ENCODE measurements at regions not wholly inside any gene's neighbourhood (a gene's known extent, or its start where the extent isn't known, plus 50 kb on each side); places are given as distances from the start of the nearest gene placed in this dataset.

DNA sequence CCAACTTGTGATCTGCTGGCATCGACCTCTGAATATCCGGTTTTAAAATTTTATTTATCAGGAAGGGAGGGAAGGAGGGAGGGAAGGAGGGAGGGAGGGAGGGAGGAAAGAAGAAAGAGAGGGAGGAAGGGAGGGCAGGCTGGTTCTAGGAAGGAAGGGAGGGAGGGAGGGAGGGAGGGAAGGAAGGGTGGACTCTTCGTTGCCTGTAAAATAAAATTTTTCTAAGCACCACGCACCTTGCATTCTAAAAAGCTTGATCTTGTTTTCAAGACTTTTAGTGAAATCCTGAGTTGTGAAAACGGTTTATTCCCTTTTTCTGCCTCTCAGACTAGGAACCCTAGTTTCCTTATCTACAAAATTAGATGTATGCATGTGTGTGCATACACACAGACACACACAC lies 101.7 kb upstream of the RAP2B start:
- no peaks in the 10 kb centered on the region for H3K79me2 ChIP-seq (ENCODE audit: insufficient read depth, low read depth, low read length)
- H3K9me2 ChIP-seq (ENCODE audit: insufficient read depth, low read length): no peaks in the 10 kb centered on the region
- H4K20me1 ChIP-seq (ENCODE audit: insufficient read depth, low read length): no peaks in the 10 kb centered on the region
- ChIA-PET POLR2A (interaction anchor here (1.6 kb wide), 2 partner anchors 21 to 101 kb away, joined by 4 to 5 read pairs; no protein-coding TSS in a partner anchor), CTCF (ENCODE audit: unreplicated experiment) (no interaction called here)
- no TSS peak for BruUV-seq (replicated peaks)
- no peaks in the 10 kb centered on the region for H3K9me3 ChIP-seq (ENCODE audit: low read length)
- TF ChIP-seq, protein P1, sequence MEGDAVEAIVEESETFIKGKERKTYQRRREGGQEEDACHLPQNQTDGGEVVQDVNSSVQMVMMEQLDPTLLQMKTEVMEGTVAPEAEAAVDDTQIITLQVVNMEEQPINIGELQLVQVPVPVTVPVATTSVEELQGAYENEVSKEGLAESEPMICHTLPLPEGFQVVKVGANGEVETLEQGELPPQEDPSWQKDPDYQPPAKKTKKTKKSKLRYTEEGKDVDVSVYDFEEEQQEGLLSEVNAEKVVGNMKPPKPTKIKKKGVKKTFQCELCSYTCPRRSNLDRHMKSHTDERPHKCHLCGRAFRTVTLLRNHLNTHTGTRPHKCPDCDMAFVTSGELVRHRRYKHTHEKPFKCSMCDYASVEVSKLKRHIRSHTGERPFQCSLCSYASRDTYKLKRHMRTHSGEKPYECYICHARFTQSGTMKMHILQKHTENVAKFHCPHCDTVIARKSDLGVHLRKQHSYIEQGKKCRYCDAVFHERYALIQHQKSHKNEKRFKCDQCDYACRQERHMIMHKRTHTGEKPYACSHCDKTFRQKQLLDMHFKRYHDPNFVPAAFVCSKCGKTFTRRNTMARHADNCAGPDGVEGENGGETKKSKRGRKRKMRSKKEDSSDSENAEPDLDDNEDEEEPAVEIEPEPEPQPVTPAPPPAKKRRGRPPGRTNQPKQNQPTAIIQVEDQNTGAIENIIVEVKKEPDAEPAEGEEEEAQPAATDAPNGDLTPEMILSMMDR (conservative IDR thresholded peaks at IDR 0.05; ENCODE audit: low read length): no peak
- TF ChIP-seq EZH2phosphoT487 (IDR thresholded peaks at IDR 0.05; ENCODE audit: borderline replicate concordance, low read depth, low read length): no peak
- H3K36me3 ChIP-seq (ENCODE audit: insufficient read depth, low read length): no peaks in the 10 kb centered on the region
- H3K4me2 ChIP-seq (ENCODE audit: low read length): no peak overlapping the region
- DNase-seq (ENCODE audit: low spot score): no peak
- H2AFZ ChIP-seq (ENCODE audit: low read length): no peak overlapping the region
- no peak overlapping the region for H3K27ac ChIP-seq (ENCODE audit: low read depth, low read length, poor library complexity, severe bottlenecking)
- no peaks in the 10 kb centered on the region for H3K4me1 ChIP-seq (ENCODE audit: insufficient read depth, low read length, poor library complexity, severe bottlenecking)
- intact Hi-C loops (cut with micrococcal nuclease; ENCODE audit: unreplicated experiment): no loop called here
- no peak overlapping the region for H3K4me3 ChIP-seq (ENCODE audit: low read depth, low read length, poor library complexity, severe bottlenecking)

DNA sequence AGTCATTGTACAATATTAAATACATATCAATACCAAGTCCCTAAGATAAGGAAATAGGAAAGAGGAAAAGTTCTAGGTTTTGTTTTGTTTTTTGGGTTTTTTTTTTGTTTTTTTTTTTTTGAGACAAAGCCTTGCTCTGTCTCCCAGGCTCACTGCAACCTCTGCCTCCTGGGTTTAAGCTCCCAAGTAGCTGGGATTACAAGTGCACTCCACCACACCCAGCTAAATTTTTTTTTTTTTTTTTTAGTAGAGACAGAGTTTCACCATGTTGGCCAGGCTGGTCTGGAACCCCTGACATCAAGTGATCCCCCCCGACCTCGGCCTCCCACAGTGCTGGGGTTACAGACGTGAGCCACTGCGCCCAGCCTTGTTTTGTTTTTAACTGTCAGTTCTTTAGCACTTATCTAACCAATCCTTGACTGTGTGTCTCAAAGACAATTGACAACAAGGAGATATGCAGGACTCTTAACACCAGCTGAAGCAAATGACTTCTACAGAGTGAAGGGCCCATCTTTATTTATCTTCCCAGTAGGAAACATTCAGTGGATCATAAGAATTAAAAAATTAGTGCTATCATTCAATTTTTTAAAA lies 100.0 kb upstream of the RAP2B start:
- intact Hi-C loops (cut with micrococcal nuclease; ENCODE audit: unreplicated experiment): no loop called here
- Histone ChIP-seq H3K9me3 (ENCODE audit: low read length) (no peaks in the 10 kb centered on the region), H3K4me1 (ENCODE audit: insufficient read depth, low read length, poor library complexity, severe bottlenecking) (no peaks in the 10 kb centered on the region), H3K4me3 (ENCODE audit: low read depth, low read length, poor library complexity, severe bottlenecking) (no peak overlapping the region), H3K4me2 (ENCODE audit: low read length) (no peak overlapping the region), H3K27ac (ENCODE audit: low read depth, low read length, poor library complexity, severe bottlenecking) (no peak overlapping the region), H4K20me1 (ENCODE audit: insufficient read depth, low read length) (no peaks in the 10 kb centered on the region), H3K36me3 (ENCODE audit: insufficient read depth, low read length) (no peaks in the 10 kb centered on the region), H2AFZ (ENCODE audit: low read length) (no peak overlapping the region), H3K9me2 (ENCODE audit: insufficient read depth, low read length) (no peaks in the 10 kb centered on the region), H3K79me2 (ENCODE audit: insufficient read depth, low read depth, low read length) (no peaks in the 10 kb centered on the region)
- BruUV-seq (replicated peaks): no TSS peak
- no peak for TF ChIP-seq EZH2phosphoT487 (IDR thresholded peaks at IDR 0.05; ENCODE audit: borderline replicate concordance, low read depth, low read length)
- TF ChIP-seq, protein P1 (conservative IDR thresholded peaks at IDR 0.05; ENCODE audit: low read length): no peak
- no peak for DNase-seq (ENCODE audit: low spot score)
- POLR2A ChIA-PET: interaction anchor here (0.6 to 1.6 kb wide), 6 partner anchors 19 to 567 kb away, joined by 3 to 5 read pairs (median 4); no protein-coding TSS in a partner anchor
- CTCF ChIA-PET (ENCODE audit: unreplicated experiment): no interaction called here

DNA sequence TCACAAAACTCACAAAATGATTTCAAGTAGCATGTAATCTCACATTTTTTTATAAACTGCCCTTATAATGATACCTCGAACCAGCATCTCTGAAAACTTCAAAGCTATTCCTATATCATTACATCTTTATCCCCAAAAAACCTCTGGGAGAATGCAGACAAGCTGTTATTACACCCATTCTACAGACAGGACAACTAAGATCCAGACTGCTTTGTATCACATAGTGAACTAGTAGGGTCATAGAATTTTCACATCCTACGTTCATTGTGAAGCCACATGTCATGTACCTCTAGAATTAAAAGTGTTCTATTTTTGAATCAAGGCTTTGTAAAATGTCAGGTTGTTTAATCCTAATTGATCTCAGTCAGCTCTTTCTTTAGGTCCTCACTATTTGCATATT lies 98.7 kb upstream of the RAP2B start:
- no peaks in the 10 kb centered on the region for H3K4me1 ChIP-seq (ENCODE audit: insufficient read depth, low read length, poor library complexity, severe bottlenecking)
- no peak for DNase-seq (ENCODE audit: low spot score)
- no peak overlapping the region for H3K4me2 ChIP-seq (ENCODE audit: low read length)
- ChIA-PET CTCF (ENCODE audit: unreplicated experiment) (no interaction called here), POLR2A (interaction anchor here (0.5 kb wide), 1 partner anchor 228 kb away, joined by 4 read pairs; no protein-coding TSS in a partner anchor)
- no peak overlapping the region for H3K27ac ChIP-seq (ENCODE audit: low read depth, low read length, poor library complexity, severe bottlenecking)
- no peaks in the 10 kb centered on the region for H3K36me3 ChIP-seq (ENCODE audit: insufficient read depth, low read length)
- no peaks in the 10 kb centered on the region for H3K9me2 ChIP-seq (ENCODE audit: insufficient read depth, low read length)
- TF ChIP-seq, protein P1 (conservative IDR thresholded peaks at IDR 0.05; ENCODE audit: low read length): no peak
- no peak for TF ChIP-seq EZH2phosphoT487 (IDR thresholded peaks at IDR 0.05; ENCODE audit: borderline replicate concordance, low read depth, low read length)
- H3K9me3 ChIP-seq (ENCODE audit: low read length): no peaks in the 10 kb centered on the region
- H3K79me2 ChIP-seq (ENCODE audit: insufficient read depth, low read depth, low read length): no peaks in the 10 kb centered on the region
- H3K4me3 ChIP-seq (ENCODE audit: low read depth, low read length, poor library complexity, severe bottlenecking): no peak overlapping the region
- intact Hi-C loops (cut with micrococcal nuclease; ENCODE audit: unreplicated experiment): no loop called here
- no TSS peak for BruUV-seq (replicated peaks)
- H4K20me1 ChIP-seq (ENCODE audit: insufficient read depth, low read length): no peaks in the 10 kb centered on the region
- H2AFZ ChIP-seq (ENCODE audit: low read length): no peak overlapping the region

Measured in OCI-LY7 (cell line).